Lower lobe of right lung (tissue), 2 donors: ENCODE measurements at regions not wholly inside any gene's neighbourhood (a gene's known extent, or its start where the extent isn't known, plus 50 kb on each side); places are given as distances from the start of the nearest gene placed in this dataset.

ENCODE experiments used
- ATAC-seq, 2 donors: fragments of 200-7000 bp; cut with Tn5 transposase; one replicate each; pipeline ENCODE4 v1.9.1; 2020 to 2022; ENCODE audit warnings: mild to moderate bottlenecking in 2 of 2, moderate library complexity in 2 of 2
- DNase-seq: peaks from one replicate; pipeline ENCODE4 v3.0.0-alpha.2; 2020
- H3K27ac ChIP-seq: fragments of 200-600 bp; one replicate; pipeline ENCODE4 v1.8.0; 2022
- H3K27me3 ChIP-seq: fragments of 200-600 bp; one replicate; pipeline ENCODE4 v1.8.0; 2022; ENCODE audit warnings: low read depth
- H3K36me3 ChIP-seq: fragments of 200-600 bp; one replicate; pipeline ENCODE4 v1.8.0; 2022; ENCODE audit warnings: mild to moderate bottlenecking
- H3K4me1 ChIP-seq: fragments of 200-600 bp; one replicate; pipeline ENCODE4 v1.8.0; 2022
- H3K4me3 ChIP-seq: fragments of 200-600 bp; one replicate; pipeline ENCODE4 v1.8.0; 2022; ENCODE audit warnings: mild to moderate bottlenecking
- H3K9me3 ChIP-seq: fragments of 200-600 bp; one replicate; pipeline ENCODE4 v1.8.0; 2022
- CTCF ChIP-seq: fragments of 200-600 bp; IDR thresholded peaks from one replicate; pipeline ENCODE4 v1.8.0; 2022; ENCODE audit warnings: antibody characterized with exemption, mild to moderate bottlenecking
- intact Hi-C: fragments of 100-400 bp; cut with DNase I; formaldehyde crosslinking; loops from one replicate; pipeline ENCODE4 v1.11.0; 2022
- donor health status: DM: no; HTN: yes; CAD: no; lungs with severe emphysema.

- no peak overlapping the region for H3K27ac ChIP-seq
- intact Hi-C loops: no loop called here
- no peak for ATAC-seq
- H3K9me3 ChIP-seq: no peaks in the 10 kb centered on the region
- DNase-seq: no peak
- H3K36me3 ChIP-seq: no peaks in the 10 kb centered on the region
- TF ChIP-seq CTCF: no peak
- peaks cover 16% of the 10 kb centered on the region for H3K27me3 ChIP-seq
- no peak overlapping the region for H3K4me3 ChIP-seq
- peaks cover 16% of the 10 kb centered on the region for H3K4me1 ChIP-seq
These were observed 65.4 kb downstream of the SPATA31C2 start for GRCh38 chr9:88072831-88073375.

GRCh38 chr9:88071331-88071730 lies 66.9 kb downstream of the SPATA31C2 start:
- no peak overlapping the region for H3K27ac ChIP-seq
- no peak for ATAC-seq
- DNase-seq: no peak
- no peak overlapping the region for H3K4me3 ChIP-seq
- H3K36me3 ChIP-seq: no peaks in the 10 kb centered on the region
- peaks cover 8% of the 10 kb centered on the region for H3K4me1 ChIP-seq
- intact Hi-C loops: no loop called here
- peaks cover 10% of the 10 kb centered on the region for H3K27me3 ChIP-seq
- no peak for TF ChIP-seq CTCF
- H3K9me3 ChIP-seq: no peaks in the 10 kb centered on the region

- DNase-seq (no peak), ATAC-seq (no peak)
- Histone ChIP-seq H3K4me3 (no peak overlapping the region), H3K9me3 (no peaks in the 10 kb centered on the region), H3K27ac (no peak overlapping the region), H3K4me1 (no peaks in the 10 kb centered on the region), H3K36me3 (no peaks in the 10 kb centered on the region), H3K27me3 (peaks cover 5% of the 10 kb centered on the region)
- intact Hi-C loops: no loop called here
- no peak for TF ChIP-seq CTCF
These were observed 72.7 kb downstream of the SPATA31C2 start for GRCh38 chr9:88065619-88066018.

GRCh38 chr9:88064554-88064953 lies 73.7 kb downstream of the SPATA31C2 start:
- intact Hi-C loops: no loop called here
- H3K9me3 ChIP-seq: no peaks in the 10 kb centered on the region
- no peak for ATAC-seq
- no peaks in the 10 kb centered on the region for H3K4me1 ChIP-seq
- peaks cover 5% of the 10 kb centered on the region for H3K27me3 ChIP-seq
- no peak for DNase-seq
- no peak for TF ChIP-seq CTCF
- no peak overlapping the region for H3K27ac ChIP-seq
- H3K36me3 ChIP-seq: no peaks in the 10 kb centered on the region
- H3K4me3 ChIP-seq: no peak overlapping the region

GRCh38 chr9:88060746-88061145 lies 77.5 kb downstream of the SPATA31C2 start:
- H3K9me3 ChIP-seq: no peaks in the 10 kb centered on the region
- no peaks in the 10 kb centered on the region for H3K36me3 ChIP-seq
- DNase-seq (no peak), ATAC-seq (no peak)
- no peak overlapping the region for H3K27ac ChIP-seq
- no peak overlapping the region for H3K4me3 ChIP-seq
- intact Hi-C loops: no loop called here
- no peak for TF ChIP-seq CTCF
- H3K4me1 ChIP-seq: no peaks in the 10 kb centered on the region
- peaks cover 5% of the 10 kb centered on the region for H3K27me3 ChIP-seq

GRCh38 chr9:88059469-88059868 lies 78.8 kb downstream of the SPATA31C2 start:
- intact Hi-C loops: no loop called here
- TF ChIP-seq CTCF: no peak
- Histone ChIP-seq H3K27ac (no peak overlapping the region), H3K4me3 (no peak overlapping the region), H3K4me1 (no peaks in the 10 kb centered on the region), H3K36me3 (no peaks in the 10 kb centered on the region), H3K27me3 (peaks cover 4% of the 10 kb centered on the region), H3K9me3 (no peaks in the 10 kb centered on the region)
- DNase-seq: no peak
- no peak for ATAC-seq
